GM23338 (cell line): ENCODE measurements at regions not wholly inside any gene's neighbourhood (a gene's known extent, or its start where the extent isn't known, plus 50 kb on each side); places are given as distances from the start of the nearest gene placed in this dataset.

ENCODE experiments used
- CTCF ChIP-seq, 2 experiments: fragments of 200-600 bp in 1 of 2; sonication (generic) in 1 of 2; conservative IDR thresholded peaks; 2 replicates each; pipeline versions ENCODE4 v1.5.1 to v1.6.1; 2016 to 2017; ENCODE audit warnings: antibody characterized with exemption in 2 of 2, low read depth in 2 of 2, mild to moderate bottlenecking in 2 of 2, moderate library complexity in 1 of 2
- EZH2phosphoT487 ChIP-seq: fragments of 200-600 bp; sonication (generic); IDR thresholded peaks from one replicate; pipeline ENCODE4 v1.8.1; 2018; ENCODE audit warnings: antibody characterized with exemption; ENCODE audit not compliant: unreplicated experiment
- REST ChIP-seq: IDR thresholded peaks from one replicate; pipeline ENCODE4 v1.6.1; 2018; ENCODE audit warnings: antibody characterized with exemption; ENCODE audit not compliant: unreplicated experiment
- ZNF331 ChIP-seq: fragments of 250-450 bp; sonication (Bioruptor Pico); IDR thresholded peaks from 2 replicates; pipeline ENCODE4 v1.5.0; 2020; ENCODE audit warnings: low read depth, mild to moderate bottlenecking, moderate library complexity
- ZNF462 ChIP-seq: fragments of 250-450 bp; sonication (Bioruptor Pico); IDR thresholded peaks from 2 replicates; pipeline ENCODE4 v1.5.0; 2020; ENCODE audit warnings: mild to moderate bottlenecking, moderate library complexity

GRCh38 chr18:1047406-1047805, 142.7 kb downstream of the ADCYAP1 start (continued):
- TF ChIP-seq ZNF462 (CRISPR knock-in tag): no peak
- no peak for TF ChIP-seq ZNF331
- no peak for TF ChIP-seq CTCF (conservative IDR thresholded peaks at IDR 0.05; ENCODE audit: low read depth in 2 of 2)
- TF ChIP-seq EZH2phosphoT487: no peak
- TF ChIP-seq REST: no peak
